Renal cortical epithelial cell (primary cell): ENCODE measurements at regions not wholly inside any gene's neighbourhood (a gene's known extent, or its start where the extent isn't known, plus 50 kb on each side); places are given as distances from the start of the nearest gene placed in this dataset.
A peak's percentile ranks its signal among the peaks of the same experiment; 100 is the strongest.
"Not testable (repeated sequence)": the region's sequence is repeated elsewhere in the genome, so short reads cannot be mapped to it uniquely, and the experiment has no call there.

ENCODE experiments used
- DNase-seq: peaks from one replicate; pipeline ENCODE4 v3.0.0-alpha.2; 2011; ENCODE audit warnings: low read depth

GRCh38 chr5:106999506-106999905, 671.2 kb downstream of the EFNA5 start:
- DNase-seq: not testable (repeated sequence)

GRCh38 chr5:106986006-106986405, 684.7 kb downstream of the EFNA5 start:
- no peak for DNase-seq

GRCh38 chr5:106985174-106985573, 685.6 kb downstream of the EFNA5 start:
- DNase-seq: no peak

- not testable (repeated sequence) for DNase-seq
Observed at GRCh38 chr5:106979178-106979577, 691.6 kb downstream of the EFNA5 start.

- not testable (repeated sequence) for DNase-seq
Observed at GRCh38 chr5:106978582-106979165, 692.1 kb downstream of the EFNA5 start.

- DNase-seq: no peak
Observed at GRCh38 chr5:106976363-106976762, 694.4 kb downstream of the EFNA5 start.

GRCh38 chr5:106974272-106974671, 696.5 kb downstream of the EFNA5 start:
- DNase-seq: no peak

GRCh38 chr5:106966686-106967315, 703.9 kb downstream of the EFNA5 start:
- DNase-seq: peak; percentile 92

GRCh38 chr5:106964132-106964531, 706.6 kb downstream of the EFNA5 start:
- DNase-seq: peak; percentile 96

GRCh38 chr5:106963630-106964029, 707.1 kb downstream of the EFNA5 start:
- DNase-seq: no peak

GRCh38 chr5:106962464-106963230, 708.1 kb downstream of the EFNA5 start:
- DNase-seq: peak; percentile 43

GRCh38 chr5:106959387-106959786, 711.4 kb downstream of the EFNA5 start:
- peak; percentile 35 for DNase-seq

GRCh38 chr5:106957336-106957735, 713.4 kb downstream of the EFNA5 start:
- DNase-seq: no peak

- no peak for DNase-seq
Observed at GRCh38 chr5:106956886-106957285, 713.9 kb downstream of the EFNA5 start.

- no peak for DNase-seq
Observed at GRCh38 chr5:106956187-106956586, 714.5 kb downstream of the EFNA5 start.

- peak; percentile 33 for DNase-seq
Observed at GRCh38 chr5:106940986-106941385, 729.8 kb downstream of the EFNA5 start.

GRCh38 chr5:106940301-106940846, 730.4 kb downstream of the EFNA5 start:
- DNase-seq: no peak

- DNase-seq: no peak
Observed at GRCh38 chr5:106923409-106923808, 747.3 kb downstream of the EFNA5 start.

- no peak for DNase-seq
Observed at GRCh38 chr5:106921567-106921966, 749.2 kb downstream of the EFNA5 start.

GRCh38 chr5:106910486-106910885, 760.3 kb downstream of the EFNA5 start:
- DNase-seq: no peak

GRCh38 chr5:106909716-106910115, 761.0 kb downstream of the EFNA5 start:
- DNase-seq: no peak

- DNase-seq: peak; percentile 7
Observed at GRCh38 chr5:106907979-106908378, 762.8 kb downstream of the EFNA5 start.

- no peak for DNase-seq
Observed at GRCh38 chr5:106906199-106906598, 764.5 kb downstream of the EFNA5 start.
